ENCODE measurements at regions not wholly inside any gene's neighbourhood (a gene's known extent, or its start where the extent isn't known, plus 50 kb on each side); places are given as distances from the start of the nearest gene placed in this dataset.

- TF ChIP-seq OSR2 (tag by site-specific recombination; IDR thresholded peaks at IDR 0.05), result peak; percentile 44; the same call in 1 of the 2 replicates
- no peak for TF ChIP-seq ZNF548 (tag by site-specific recombination; IDR thresholded peaks at IDR 0.05)
- TF ChIP-seq EGR2 (tag by site-specific recombination; IDR thresholded peaks at IDR 0.05; ENCODE audit: low read depth), result no peak
- TF ChIP-seq ZNF664 (tag by site-specific recombination; IDR thresholded peaks at IDR 0.05), result 0 out of 2 replicates have a peak, but pooled peaks have one; percentile 6
- peak; percentile 99 for TF ChIP-seq SP7 (tag by site-specific recombination; IDR thresholded peaks at IDR 0.05)
- TF ChIP-seq GLIS1 (tag by site-specific recombination; IDR thresholded peaks at IDR 0.05), result no peak
- TF ChIP-seq ZNF449 (tag by site-specific recombination; IDR thresholded peaks at IDR 0.05), result peak; percentile 36; the same call in 1 of the 2 replicates
- TF ChIP-seq ZNF768 (tag by site-specific recombination; IDR thresholded peaks at IDR 0.05), result no peak
- 0 out of 2 replicates have a peak, but pooled peaks have one; percentile 21 for TF ChIP-seq ZNF639 (tag by site-specific recombination; IDR thresholded peaks at IDR 0.05)
- no peak for TF ChIP-seq ZNF404 (tag by site-specific recombination; IDR thresholded peaks at IDR 0.05)
- peak; percentile 94 for TF ChIP-seq FEZF1 (tag by site-specific recombination; IDR thresholded peaks at IDR 0.05)
Observed at GRCh38 chr5:123807177-123807945, 295.4 kb downstream of the CSNK1G3 start (continued).

GRCh38 chr5:123806644-123807043 is 294.7 kb downstream of the CSNK1G3 start:
- H3K36me3 ChIP-seq (ENCODE audit: control insufficient read depth in 2 of 2, insufficient read depth in 1 of 2, low read length in 2 of 2), result no peaks in the 10 kb centered on the region
- H3K9me3 ChIP-seq (ENCODE audit: control insufficient read depth, insufficient read depth, low read depth, low read length), result no peaks in the 10 kb centered on the region
- no peak for TF ChIP-seq TSHZ1 (tag by site-specific recombination; IDR thresholded peaks at IDR 0.05; ENCODE audit: borderline replicate concordance)
- TF ChIP-seq ZBTB44 (tag by site-specific recombination; IDR thresholded peaks at IDR 0.05), result no peak
- TF ChIP-seq KLF8 (tag by site-specific recombination; IDR thresholded peaks at IDR 0.05), result no peak
- TF ChIP-seq ZFP41 (tag by site-specific recombination; IDR thresholded peaks at IDR 0.05; ENCODE audit: borderline replicate concordance), result no peak
- TF ChIP-seq ZNF837 (tag by site-specific recombination; IDR thresholded peaks at IDR 0.05), result no peak
- TF ChIP-seq ZNF664 (tag by site-specific recombination; IDR thresholded peaks at IDR 0.05), result peak; percentile 90
- no peak for TF ChIP-seq ZNF580 (tag by site-specific recombination; IDR thresholded peaks at IDR 0.05)
- H3K27ac ChIP-seq (ENCODE audit: extremely low read depth, low read depth, low read length), result peak overlapping the region; percentile 25; the same call in 1 of the 2 replicates
- ChIA-PET CTCF (interaction anchor here (0.6 kb wide), 1 partner anchor 24 kb away, joined by 3 read pairs; no protein-coding TSS in a partner anchor), POLR2A (no interaction called here)
- no peak overlapping the region for H3K4me3 ChIP-seq (ENCODE audit: low read depth, low read length)
- peaks cover 34% of the 10 kb centered on the region for H3K4me1 ChIP-seq (ENCODE audit: control insufficient read depth, insufficient read depth, low read length)

Data from HEK293 (cell line).